ENCODE measurements at regions not wholly inside any gene's neighbourhood (a gene's known extent, or its start where the extent isn't known, plus 50 kb on each side); places are given as distances from the start of the nearest gene placed in this dataset.

DNA sequence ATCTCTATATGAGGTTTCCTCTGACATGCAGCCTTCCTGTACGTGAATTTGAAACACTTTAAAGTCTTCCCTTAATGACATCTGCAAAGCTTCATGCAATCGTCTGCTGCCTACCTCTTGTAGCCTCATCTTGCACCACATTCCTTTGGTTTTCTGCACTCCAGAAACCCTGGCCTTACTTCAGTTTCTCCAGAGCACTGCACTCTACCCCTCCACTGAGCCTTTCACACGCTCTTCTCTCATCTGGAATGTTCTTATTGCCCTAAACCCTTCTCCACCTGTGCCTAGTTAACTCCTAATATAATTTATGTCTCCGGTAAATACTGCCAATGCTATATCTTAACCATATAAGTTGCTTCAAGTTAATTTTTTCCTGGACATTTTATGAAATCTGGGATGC, 168.8 kb upstream of the SLC27A6 start:
- FAIRE-seq (no peak), DNase-seq (ENCODE audit: low read depth in 1 of 2, low spot score in 1 of 2) (no peak), ATAC-seq (no peak)
- no peaks in the 10 kb centered on the region for H3K4me1 ChIP-seq
- H3K4me2 ChIP-seq = no peak overlapping the region
- WGBS (ENCODE audit: missing lambda C conversion rate) = 23% methylated on average over 4 of the region's 4 CpGs
- no peak for TF ChIP-seq CBX2 (IDR thresholded peaks at IDR 0.05; ENCODE audit: borderline replicate concordance, low read depth)
- no peak for TF ChIP-seq ZSCAN20 (CRISPR knock-in tag; IDR thresholded peaks at IDR 0.05)
- TF ChIP-seq RAD21 (conservative IDR thresholded peaks at IDR 0.05 in 1 of 2, IDR thresholded peaks at IDR 0.05 in 1 of 2) = no peak
- no peak for TF ChIP-seq HOXA7 (CRISPR knock-in tag; IDR thresholded peaks at IDR 0.05)
- TF ChIP-seq JUNB (IDR thresholded peaks at IDR 0.05) = no peak
- TF ChIP-seq HOXB5 (CRISPR knock-in tag; IDR thresholded peaks at IDR 0.05) = no peak
- no peak for TF ChIP-seq TP53 (CRISPR knock-in tag; IDR thresholded peaks at IDR 0.05)
- ChIA-PET CTCF (no interaction called here), POLR2A (no interaction called here)
- H3K9me3 ChIP-seq = no peaks in the 10 kb centered on the region
- no peak overlapping the region for H3K27ac ChIP-seq
- no peak overlapping the region for H3K4me3 ChIP-seq

DNA sequence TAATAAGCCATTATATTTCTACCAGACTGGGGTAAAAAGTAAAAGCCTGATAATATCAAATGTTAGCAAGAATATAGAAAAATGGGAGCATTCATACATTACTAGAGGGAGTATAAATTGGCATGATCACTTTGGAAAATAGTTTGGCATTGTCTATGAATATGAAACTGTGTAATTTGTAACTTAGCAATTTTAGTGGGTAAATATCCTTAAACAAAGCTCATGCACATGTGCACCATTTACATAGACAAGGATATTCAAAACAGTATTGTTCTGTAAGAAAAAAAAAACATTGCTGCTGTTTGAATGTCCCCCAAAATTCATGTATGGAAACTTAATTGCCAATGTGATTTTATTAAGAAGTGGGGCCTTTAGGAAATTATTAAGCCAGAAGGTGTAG, 166.4 kb upstream of the SLC27A6 start:
- Histone ChIP-seq H3K4me2 (no peak overlapping the region), H3K27ac (no peak overlapping the region), H3K4me3 (no peak overlapping the region), H3K4me1 (no peaks in the 10 kb centered on the region), H3K9me3 (no peaks in the 10 kb centered on the region)
- ChIA-PET POLR2A (no interaction called here), CTCF (no interaction called here)
- ATAC-seq (no peak), FAIRE-seq (no peak), DNase-seq (ENCODE audit: low read depth in 1 of 2, low spot score in 1 of 2) (no peak)
- TF ChIP-seq, protein P1, sequence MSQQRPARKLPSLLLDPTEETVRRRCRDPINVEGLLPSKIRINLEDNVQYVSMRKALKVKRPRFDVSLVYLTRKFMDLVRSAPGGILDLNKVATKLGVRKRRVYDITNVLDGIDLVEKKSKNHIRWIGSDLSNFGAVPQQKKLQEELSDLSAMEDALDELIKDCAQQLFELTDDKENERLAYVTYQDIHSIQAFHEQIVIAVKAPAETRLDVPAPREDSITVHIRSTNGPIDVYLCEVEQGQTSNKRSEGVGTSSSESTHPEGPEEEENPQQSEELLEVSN (IDR thresholded peaks at IDR 0.05; ENCODE audit: borderline replicate concordance, low read depth) = no peak
- TF ChIP-seq EHMT2 (IDR thresholded peaks at IDR 0.05; ENCODE audit: low read depth) (no peak), MAFK (IDR thresholded peaks at IDR 0.05; ENCODE audit: partially characterized antibody) (no peak), JUNB (IDR thresholded peaks at IDR 0.05) (no peak), GATA3 (IDR thresholded peaks at IDR 0.05; ENCODE audit: borderline replicate concordance) (no peak), ZNF302 (CRISPR knock-in tag; IDR thresholded peaks at IDR 0.05) (no peak), CBX2 (IDR thresholded peaks at IDR 0.05; ENCODE audit: borderline replicate concordance, low read depth) (no peak), HEYL (CRISPR knock-in tag; IDR thresholded peaks at IDR 0.05) (no peak)
- TF ChIP-seq, protein P2, sequence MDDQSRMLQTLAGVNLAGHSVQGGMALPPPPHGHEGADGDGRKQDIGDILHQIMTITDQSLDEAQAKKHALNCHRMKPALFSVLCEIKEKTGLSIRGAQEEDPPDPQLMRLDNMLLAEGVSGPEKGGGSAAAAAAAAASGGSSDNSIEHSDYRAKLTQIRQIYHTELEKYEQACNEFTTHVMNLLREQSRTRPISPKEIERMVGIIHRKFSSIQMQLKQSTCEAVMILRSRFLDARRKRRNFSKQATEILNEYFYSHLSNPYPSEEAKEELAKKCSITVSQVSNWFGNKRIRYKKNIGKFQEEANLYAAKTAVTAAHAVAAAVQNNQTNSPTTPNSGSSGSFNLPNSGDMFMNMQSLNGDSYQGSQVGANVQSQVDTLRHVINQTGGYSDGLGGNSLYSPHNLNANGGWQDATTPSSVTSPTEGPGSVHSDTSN (IDR thresholded peaks at IDR 0.05) = no peak
- TF ChIP-seq, protein P3, sequence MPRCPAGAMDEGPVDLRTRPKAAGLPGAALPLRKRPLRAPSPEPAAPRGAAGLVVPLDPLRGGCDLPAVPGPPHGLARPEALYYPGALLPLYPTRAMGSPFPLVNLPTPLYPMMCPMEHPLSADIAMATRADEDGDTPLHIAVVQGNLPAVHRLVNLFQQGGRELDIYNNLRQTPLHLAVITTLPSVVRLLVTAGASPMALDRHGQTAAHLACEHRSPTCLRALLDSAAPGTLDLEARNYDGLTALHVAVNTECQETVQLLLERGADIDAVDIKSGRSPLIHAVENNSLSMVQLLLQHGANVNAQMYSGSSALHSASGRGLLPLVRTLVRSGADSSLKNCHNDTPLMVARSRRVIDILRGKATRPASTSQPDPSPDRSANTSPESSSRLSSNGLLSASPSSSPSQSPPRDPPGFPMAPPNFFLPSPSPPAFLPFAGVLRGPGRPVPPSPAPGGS (IDR thresholded peaks at IDR 0.05) = no peak

DNA sequence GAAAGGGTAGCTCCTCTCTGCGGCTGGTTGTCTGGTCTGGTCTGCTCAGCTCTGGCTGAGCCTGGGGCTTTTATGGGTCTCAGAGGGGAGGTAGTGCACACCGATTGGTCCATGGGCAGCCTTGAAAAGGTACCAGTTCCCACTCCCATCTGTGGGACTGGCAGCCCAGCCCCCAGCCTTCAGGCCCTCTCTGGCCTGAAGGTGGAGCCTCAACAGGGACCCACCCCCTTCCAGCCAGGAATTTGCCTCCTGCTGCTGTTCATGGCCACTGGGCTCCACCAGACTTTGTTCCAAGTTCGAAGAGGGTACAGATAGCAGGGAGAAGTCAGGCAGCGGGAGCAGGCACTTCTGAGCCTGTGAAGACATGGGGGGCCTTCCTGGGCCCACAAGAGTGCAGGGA, 165.3 kb upstream of the SLC27A6 start:
- no peak overlapping the region for H3K4me3 ChIP-seq
- ChIA-PET CTCF (interaction anchor here (1.0 kb wide), 1 partner anchor 44 kb away, joined by 4 read pairs; no protein-coding TSS in a partner anchor), POLR2A (no interaction called here)
- whole genome bisulfite sequencing (ENCODE audit: missing lambda C conversion rate) = 53% methylated on average over 3 of the region's 4 CpGs
- TF ChIP-seq TP53 (CRISPR knock-in tag; IDR thresholded peaks at IDR 0.05) (no peak), ZNF302 (CRISPR knock-in tag; IDR thresholded peaks at IDR 0.05) (no peak)
- FAIRE-seq (no peak), DNase-seq (ENCODE audit: low read depth in 1 of 2, low spot score in 1 of 2) (no peak), ATAC-seq (no peak)
- no peaks in the 10 kb centered on the region for H3K9me3 ChIP-seq
- H3K4me1 ChIP-seq = no peaks in the 10 kb centered on the region
- no peak overlapping the region for H3K4me2 ChIP-seq
- no peak overlapping the region for H3K27ac ChIP-seq

DNA sequence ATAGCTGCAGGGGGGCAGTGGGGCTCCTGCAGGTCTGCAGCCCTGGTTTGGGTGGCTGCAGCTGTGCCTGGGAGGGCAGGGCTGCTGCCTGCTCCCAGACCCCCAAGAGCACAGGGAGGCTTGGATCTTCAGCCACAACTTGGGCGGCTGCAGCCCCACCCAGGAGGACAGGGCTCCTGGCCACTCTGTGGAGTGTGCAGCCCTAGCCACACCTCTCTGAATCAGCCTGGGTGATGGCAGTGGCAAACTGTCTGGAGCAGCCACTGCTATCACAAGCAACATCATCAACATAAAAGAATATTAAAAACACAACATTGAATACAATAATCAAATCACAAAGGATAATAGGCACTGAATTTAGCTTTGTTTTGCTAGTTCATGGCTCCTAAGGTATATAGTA, 164.9 kb upstream of the SLC27A6 start:
- WGBS (ENCODE audit: missing lambda C conversion rate) = 33% methylated on average over 1 of the region's 1 CpG
- ChIA-PET CTCF (no interaction called here), POLR2A (no interaction called here)
- no peak for DNase-seq (ENCODE audit: low read depth in 1 of 2, low spot score in 1 of 2)
- Histone ChIP-seq H3K27ac (no peak overlapping the region), H3K4me3 (no peak overlapping the region), H3K4me1 (no peaks in the 10 kb centered on the region), H3K9me3 (no peaks in the 10 kb centered on the region), H3K4me2 (no peak overlapping the region)
- ATAC-seq = no peak
- FAIRE-seq = no peak
- TF ChIP-seq, protein P4, sequence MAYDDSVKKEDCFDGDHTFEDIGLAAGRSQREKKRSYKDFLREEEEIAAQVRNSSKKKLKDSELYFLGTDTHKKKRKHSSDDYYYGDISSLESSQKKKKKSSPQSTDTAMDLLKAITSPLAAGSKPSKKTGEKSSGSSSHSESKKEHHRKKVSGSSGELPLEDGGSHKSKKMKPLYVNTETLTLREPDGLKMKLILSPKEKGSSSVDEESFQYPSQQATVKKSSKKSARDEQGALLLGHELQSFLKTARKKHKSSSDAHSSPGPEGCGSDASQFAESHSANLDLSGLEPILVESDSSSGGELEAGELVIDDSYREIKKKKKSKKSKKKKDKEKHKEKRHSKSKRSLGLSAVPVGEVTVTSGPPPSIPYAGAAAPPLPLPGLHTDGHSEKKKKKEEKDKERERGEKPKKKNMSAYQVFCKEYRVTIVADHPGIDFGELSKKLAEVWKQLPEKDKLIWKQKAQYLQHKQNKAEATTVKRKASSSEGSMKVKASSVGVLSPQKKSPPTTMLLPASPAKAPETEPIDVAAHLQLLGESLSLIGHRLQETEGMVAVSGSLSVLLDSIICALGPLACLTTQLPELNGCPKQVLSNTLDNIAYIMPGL (CRISPR knock-in tag; IDR thresholded peaks at IDR 0.05; ENCODE audit: borderline replicate concordance) = no peak
- TF ChIP-seq BHLHE40 (IDR thresholded peaks at IDR 0.05; ENCODE audit: low read depth, low read length) (no peak), CHD2 (IDR thresholded peaks at IDR 0.05; ENCODE audit: low read length, partially characterized antibody) (no peak), NFE2L2 (conservative IDR thresholded peaks at IDR 0.05; ENCODE audit: low read length) (no peak), EP300 (IDR thresholded peaks at IDR 0.05) (no peak), MAZ (IDR thresholded peaks at IDR 0.05; ENCODE audit: borderline replicate concordance, low read depth, low read length) (no peak), PHF8 (IDR thresholded peaks at IDR 0.05; ENCODE audit: borderline replicate concordance, low read depth) (no peak), MAFK (IDR thresholded peaks at IDR 0.05; ENCODE audit: partially characterized antibody) (no peak), KDM1A (IDR thresholded peaks at IDR 0.05; ENCODE audit: low read depth) (no peak), JUN (IDR thresholded peaks at IDR 0.05) (no peak), RNF2 (IDR thresholded peaks at IDR 0.05; ENCODE audit: borderline replicate concordance, low read depth) (no peak), ZFP36 (IDR thresholded peaks at IDR 0.05; ENCODE audit: borderline replicate concordance, partially characterized antibody) (no peak)
- TF ChIP-seq, protein P5, sequence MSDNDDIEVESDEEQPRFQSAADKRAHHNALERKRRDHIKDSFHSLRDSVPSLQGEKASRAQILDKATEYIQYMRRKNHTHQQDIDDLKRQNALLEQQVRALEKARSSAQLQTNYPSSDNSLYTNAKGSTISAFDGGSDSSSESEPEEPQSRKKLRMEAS (IDR thresholded peaks at IDR 0.05) = no peak
- TF ChIP-seq, protein P2 (IDR thresholded peaks at IDR 0.05) = no peak
